BLaER1 (cell line): ENCODE measurements at regions not wholly inside any gene's neighbourhood (a gene's known extent, or its start where the extent isn't known, plus 50 kb on each side); places are given as distances from the start of the nearest gene placed in this dataset.

Experiments
- H3K27ac ChIP-seq: shearing (Covaris generic); formaldehyde crosslinking; 2 replicates; pipeline ENCODE4 v1.8.1; 2022
- H3K27me3 ChIP-seq: shearing (Covaris generic); formaldehyde crosslinking; 2 replicates; pipeline ENCODE4 v1.8.1; 2022
- H3K36me3 ChIP-seq: shearing (Covaris generic); formaldehyde crosslinking; 2 replicates; pipeline ENCODE4 v1.8.1; 2022
- H3K4me1 ChIP-seq: shearing (Covaris generic); formaldehyde crosslinking; 2 replicates; pipeline ENCODE4 v1.8.1; 2022
- H3K4me2 ChIP-seq: shearing (Covaris generic); formaldehyde crosslinking; 2 replicates; pipeline ENCODE4 v1.8.1; 2022
- H3K4me3 ChIP-seq: shearing (Covaris generic); formaldehyde crosslinking; 2 replicates; pipeline ENCODE4 v1.8.1; 2022
- H3K9ac ChIP-seq: shearing (Covaris generic); formaldehyde crosslinking; 2 replicates; pipeline ENCODE4 v1.8.1; 2022
- H3K9me3 ChIP-seq: shearing (Covaris generic); formaldehyde crosslinking; 2 replicates; pipeline ENCODE4 v1.8.1; 2022
- H4K20me1 ChIP-seq: shearing (Covaris generic); formaldehyde crosslinking; 2 replicates; pipeline ENCODE4 v1.8.1; 2022
- Cebpa-rat ChIP-seq: shearing (Covaris generic); IDR thresholded peaks from 2 replicates; pipeline ENCODE4 v1.8.1; 2022

DNA sequence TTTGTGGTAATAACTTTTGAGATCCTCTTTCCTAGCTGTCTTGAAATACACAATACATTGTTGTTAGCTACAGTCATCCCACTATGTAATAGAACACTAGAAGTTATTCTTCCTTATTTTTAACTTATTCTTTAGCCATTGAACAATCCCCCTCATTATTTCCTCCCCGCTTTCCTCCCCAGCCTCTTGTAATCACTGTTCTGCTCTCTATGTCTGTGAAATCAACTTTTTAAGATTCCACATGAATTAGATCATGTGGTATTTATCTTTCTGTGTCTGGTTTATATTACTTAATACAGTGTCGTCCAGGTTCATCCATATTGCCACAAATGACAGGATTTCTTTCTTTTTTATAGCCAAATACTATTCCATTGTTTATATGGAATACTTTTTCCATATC, 72.9 kb downstream of the SLC10A2 start:
- Histone ChIP-seq H3K36me3 (0 out of 2 replicates have a peak, but pooled peaks cover 7% of the 10 kb centered on the region), H3K4me1 (no peaks in the 10 kb centered on the region), H3K27me3 (no peaks in the 10 kb centered on the region), H3K9ac (no peak overlapping the region), H3K4me2 (no peak overlapping the region), H3K4me3 (no peak overlapping the region), H3K27ac (no peak overlapping the region), H4K20me1 (no peaks in the 10 kb centered on the region), H3K9me3 (peaks cover 43% of the 10 kb centered on the region)
- TF ChIP-seq Cebpa-rat = no peak

GRCh38 chr13:102984210-102984609, 82.0 kb downstream of the SLC10A2 start:
- H3K27ac ChIP-seq = no peak overlapping the region
- no peak overlapping the region for H3K9ac ChIP-seq
- no peaks in the 10 kb centered on the region for H3K36me3 ChIP-seq
- no peaks in the 10 kb centered on the region for H3K4me1 ChIP-seq
- H3K9me3 ChIP-seq = peaks cover 43% of the 10 kb centered on the region
- H3K4me2 ChIP-seq = no peak overlapping the region
- TF ChIP-seq Cebpa-rat = no peak
- no peak overlapping the region for H3K4me3 ChIP-seq
- no peaks in the 10 kb centered on the region for H3K27me3 ChIP-seq
- H4K20me1 ChIP-seq = no peaks in the 10 kb centered on the region

DNA sequence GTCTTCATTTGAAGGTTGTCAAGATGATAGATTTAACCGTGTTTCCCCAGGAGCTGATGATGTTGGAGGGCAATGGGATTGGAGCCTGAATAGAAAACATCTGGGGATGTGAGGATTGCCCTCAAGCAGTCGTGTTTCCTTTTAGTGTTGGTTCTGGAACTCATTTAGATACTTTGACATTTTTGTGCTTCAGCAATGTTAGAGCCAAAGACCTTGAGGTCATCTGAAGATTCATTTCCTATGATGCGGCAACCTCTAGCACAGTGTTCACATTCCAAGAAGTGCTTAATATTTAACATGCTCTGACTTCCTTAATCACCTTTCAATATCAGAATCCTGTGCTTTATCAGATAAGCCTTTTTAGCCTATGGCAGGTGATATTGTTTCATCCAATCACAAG, 82.7 kb downstream of the SLC10A2 start:
- Histone ChIP-seq H3K9ac (no peak overlapping the region), H3K36me3 (no peaks in the 10 kb centered on the region), H3K4me2 (no peak overlapping the region), H3K27me3 (no peaks in the 10 kb centered on the region), H3K4me3 (no peak overlapping the region), H3K9me3 (peaks cover 36% of the 10 kb centered on the region), H3K4me1 (no peaks in the 10 kb centered on the region), H3K27ac (no peak overlapping the region), H4K20me1 (no peaks in the 10 kb centered on the region)
- no peak for TF ChIP-seq Cebpa-rat

DNA sequence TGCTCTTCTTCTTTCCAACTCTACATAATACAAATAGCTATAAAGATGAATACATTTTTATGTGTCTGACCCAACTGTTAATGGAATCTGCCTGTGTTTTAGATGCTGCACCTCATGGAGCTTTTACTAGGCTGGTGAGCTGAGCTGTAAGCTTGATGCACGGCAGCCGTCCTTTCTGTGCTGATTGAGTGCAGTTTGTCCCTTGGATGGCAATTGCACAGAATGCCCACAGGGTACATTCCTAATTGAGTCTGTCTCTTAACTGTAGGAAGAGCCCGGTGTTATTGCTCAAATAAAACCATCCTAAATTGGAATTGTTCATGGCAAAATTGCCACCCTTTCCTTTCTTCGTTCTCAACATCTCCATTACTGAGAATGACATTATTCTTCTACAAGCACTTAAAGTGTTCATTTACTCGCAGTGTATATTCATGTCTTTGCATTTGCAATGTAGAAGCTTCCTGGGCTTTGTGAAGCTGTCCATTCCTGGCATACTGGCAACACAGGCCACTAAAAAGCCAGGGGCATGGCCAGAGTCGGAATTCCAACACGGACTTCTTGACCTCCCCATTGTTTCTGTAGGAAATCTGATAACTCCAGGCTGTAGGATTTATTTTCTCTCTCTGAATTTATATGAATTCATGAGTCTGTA, 85.8 kb downstream of the SLC10A2 start:
- H3K27ac ChIP-seq = no peak overlapping the region
- no peaks in the 10 kb centered on the region for H4K20me1 ChIP-seq

DNA sequence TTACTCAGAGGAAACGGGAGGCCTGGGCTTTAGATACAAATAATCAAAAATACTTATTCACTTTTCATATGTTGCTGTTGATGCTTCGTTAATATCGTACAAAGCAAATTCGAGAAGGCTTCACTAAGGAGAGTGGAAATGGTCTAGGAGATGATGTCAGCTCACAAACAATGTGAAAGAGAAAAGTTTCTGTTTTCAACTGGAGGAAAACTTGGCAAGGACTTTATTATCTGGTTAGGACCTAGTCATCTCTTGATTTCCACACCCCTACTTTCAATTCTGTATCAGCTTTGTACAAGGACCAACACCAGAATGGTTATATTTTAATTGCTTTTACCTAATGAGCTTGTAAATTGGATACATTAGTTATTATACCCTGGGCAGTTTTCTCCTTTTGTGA, 88.0 kb downstream of the SLC10A2 start:
- Histone ChIP-seq H3K27me3 (no peaks in the 10 kb centered on the region), H3K4me1 (no peaks in the 10 kb centered on the region), H3K9me3 (no peaks in the 10 kb centered on the region), H3K4me3 (no peak overlapping the region), H3K36me3 (no peaks in the 10 kb centered on the region), H3K4me2 (no peak overlapping the region), H4K20me1 (no peaks in the 10 kb centered on the region), H3K27ac (no peak overlapping the region), H3K9ac (no peak overlapping the region)
- TF ChIP-seq Cebpa-rat = no peak

More for the DNA sequence above, 85.8 kb downstream of the SLC10A2 start:
- H3K36me3 ChIP-seq = no peaks in the 10 kb centered on the region
- H3K4me1 ChIP-seq = no peaks in the 10 kb centered on the region
- no peak for TF ChIP-seq Cebpa-rat
- H3K27me3 ChIP-seq = no peaks in the 10 kb centered on the region
- H3K9me3 ChIP-seq = peaks cover 5% of the 10 kb centered on the region
- H3K4me2 ChIP-seq = no peak overlapping the region
- no peak overlapping the region for H3K4me3 ChIP-seq
- H3K9ac ChIP-seq = no peak overlapping the region

- Histone ChIP-seq H3K4me1 (no peaks in the 10 kb centered on the region), H3K4me3 (no peak overlapping the region), H3K4me2 (no peak overlapping the region), H4K20me1 (no peaks in the 10 kb centered on the region), H3K27ac (no peak overlapping the region), H3K27me3 (no peaks in the 10 kb centered on the region), H3K9ac (no peak overlapping the region), H3K36me3 (no peaks in the 10 kb centered on the region), H3K9me3 (no peaks in the 10 kb centered on the region)
- no peak for TF ChIP-seq Cebpa-rat
Measured at GRCh38 chr13:102977471-102977870, 88.7 kb downstream of the SLC10A2 start.

DNA sequence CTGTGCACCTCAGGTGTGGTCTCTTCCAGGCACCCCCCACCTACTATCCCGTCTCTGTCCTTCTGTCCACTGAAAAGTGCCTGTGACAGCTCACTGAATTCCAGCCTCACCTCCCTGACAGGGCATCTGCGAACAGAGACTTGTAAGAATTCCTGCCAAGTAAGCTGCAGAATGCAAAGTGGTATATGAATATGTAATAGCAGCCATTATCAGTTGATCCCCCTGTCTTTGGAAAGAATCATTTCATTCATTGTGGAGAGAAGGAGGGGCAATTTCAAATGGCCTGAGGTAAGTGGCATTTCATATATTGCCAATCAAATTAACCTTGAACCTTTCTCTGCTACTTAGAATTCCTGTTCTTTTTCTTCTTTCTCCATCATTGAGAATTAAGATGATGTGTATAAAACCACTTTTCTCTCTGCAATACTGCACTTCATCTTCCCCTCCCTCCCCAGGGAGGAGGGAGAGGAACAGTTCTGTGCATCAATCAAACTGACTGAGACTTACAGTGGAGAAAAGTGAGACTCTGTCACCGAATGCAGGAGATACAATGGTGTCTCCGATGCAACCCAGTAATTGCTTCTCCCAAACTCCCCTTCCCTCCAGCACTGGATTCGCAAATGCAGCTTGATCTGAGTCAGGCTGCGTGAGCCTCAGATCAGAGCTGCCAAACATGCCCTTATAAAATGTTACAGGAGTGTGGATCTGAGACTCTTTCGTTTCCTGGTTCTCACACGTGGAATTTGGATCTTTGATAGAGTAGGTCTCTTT, 91.7 kb downstream of the SLC10A2 start:
- Histone ChIP-seq H3K4me1 (no peaks in the 10 kb centered on the region), H3K4me3 (no peak overlapping the region), H3K9me3 (no peaks in the 10 kb centered on the region), H3K9ac (no peak overlapping the region), H4K20me1 (no peaks in the 10 kb centered on the region), H3K27me3 (no peaks in the 10 kb centered on the region), H3K27ac (no peak overlapping the region), H3K4me2 (no peak overlapping the region), H3K36me3 (no peaks in the 10 kb centered on the region)
- TF ChIP-seq Cebpa-rat = no peak

- no peaks in the 10 kb centered on the region for H4K20me1 ChIP-seq
- no peak overlapping the region for H3K27ac ChIP-seq
- no peaks in the 10 kb centered on the region for H3K36me3 ChIP-seq
- H3K27me3 ChIP-seq = no peaks in the 10 kb centered on the region
- TF ChIP-seq Cebpa-rat = no peak
- no peak overlapping the region for H3K4me3 ChIP-seq
- no peaks in the 10 kb centered on the region for H3K4me1 ChIP-seq
- H3K4me2 ChIP-seq = no peak overlapping the region
- H3K9ac ChIP-seq = no peak overlapping the region
- H3K9me3 ChIP-seq = no peaks in the 10 kb centered on the region
Measured at GRCh38 chr13:102972191-102972590, 94.0 kb downstream of the SLC10A2 start.

GRCh38 chr13:102970542-102970941, 95.7 kb downstream of the SLC10A2 start:
- H3K36me3 ChIP-seq = no peaks in the 10 kb centered on the region
- H3K4me2 ChIP-seq = no peak overlapping the region
- no peaks in the 10 kb centered on the region for H3K27me3 ChIP-seq
- H3K4me1 ChIP-seq = no peaks in the 10 kb centered on the region
- no peak overlapping the region for H3K4me3 ChIP-seq
- H3K9me3 ChIP-seq = no peaks in the 10 kb centered on the region
- no peak overlapping the region for H3K27ac ChIP-seq
- H3K9ac ChIP-seq = no peak overlapping the region
- no peak for TF ChIP-seq Cebpa-rat
- H4K20me1 ChIP-seq = no peaks in the 10 kb centered on the region

- Histone ChIP-seq H3K4me2 (no peak overlapping the region), H3K9ac (no peak overlapping the region)
- no peak for TF ChIP-seq Cebpa-rat
Measured at GRCh38 chr13:102968572-102969228, 97.5 kb downstream of the SLC10A2 start.

More at GRCh38 chr13:102968572-102969228, 97.5 kb downstream of the SLC10A2 start:
- Histone ChIP-seq H3K4me3 (no peak overlapping the region), H3K36me3 (no peaks in the 10 kb centered on the region), H3K4me1 (no peaks in the 10 kb centered on the region), H3K27ac (no peak overlapping the region), H3K27me3 (no peaks in the 10 kb centered on the region), H3K9me3 (no peaks in the 10 kb centered on the region), H4K20me1 (no peaks in the 10 kb centered on the region)
